22Rv1 (cell line): ENCODE measurements at regions not wholly inside any gene's neighbourhood (a gene's known extent, or its start where the extent isn't known, plus 50 kb on each side); places are given as distances from the start of the nearest gene placed in this dataset.

Experiments used
- H3K27ac ChIP-seq: fragments of 450-650 bp; 2 replicates; pipeline ENCODE4 v1.5.1; 2017
- ZFX ChIP-seq: fragments of 450-650 bp; IDR thresholded peaks from 2 replicates; pipeline ENCODE4 v1.6.1; 2017; ENCODE audit warnings: antibody characterized with exemption, borderline replicate concordance
- TF ChIP-seq, protein P1 (sequence below): fragments of 450-650 bp; IDR thresholded peaks from 2 replicates; pipeline ENCODE4 v1.5.1; 2017; ENCODE audit warnings: mild to moderate bottlenecking

DNA sequence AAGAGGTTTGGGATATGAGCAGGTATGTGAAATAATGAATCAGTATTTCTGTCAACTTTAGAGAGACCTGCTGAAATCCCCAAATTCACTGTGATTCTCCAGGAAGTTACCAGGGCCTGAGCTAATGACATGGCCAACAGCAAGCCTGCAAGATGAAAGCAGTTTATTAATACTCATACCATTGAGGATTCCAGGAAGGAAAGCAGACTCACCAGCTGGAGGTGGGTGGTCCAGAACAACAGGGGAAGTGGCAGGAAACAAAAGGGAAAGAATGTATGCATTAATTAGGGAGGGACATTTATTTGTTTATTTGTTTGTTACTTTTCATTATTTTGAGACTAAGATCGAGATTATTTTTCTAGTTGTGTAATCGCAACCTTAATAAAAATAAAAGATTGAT lies 196.6 kb upstream of the AGA start:
- no peak overlapping the region for H3K27ac ChIP-seq
- TF ChIP-seq, protein P1, sequence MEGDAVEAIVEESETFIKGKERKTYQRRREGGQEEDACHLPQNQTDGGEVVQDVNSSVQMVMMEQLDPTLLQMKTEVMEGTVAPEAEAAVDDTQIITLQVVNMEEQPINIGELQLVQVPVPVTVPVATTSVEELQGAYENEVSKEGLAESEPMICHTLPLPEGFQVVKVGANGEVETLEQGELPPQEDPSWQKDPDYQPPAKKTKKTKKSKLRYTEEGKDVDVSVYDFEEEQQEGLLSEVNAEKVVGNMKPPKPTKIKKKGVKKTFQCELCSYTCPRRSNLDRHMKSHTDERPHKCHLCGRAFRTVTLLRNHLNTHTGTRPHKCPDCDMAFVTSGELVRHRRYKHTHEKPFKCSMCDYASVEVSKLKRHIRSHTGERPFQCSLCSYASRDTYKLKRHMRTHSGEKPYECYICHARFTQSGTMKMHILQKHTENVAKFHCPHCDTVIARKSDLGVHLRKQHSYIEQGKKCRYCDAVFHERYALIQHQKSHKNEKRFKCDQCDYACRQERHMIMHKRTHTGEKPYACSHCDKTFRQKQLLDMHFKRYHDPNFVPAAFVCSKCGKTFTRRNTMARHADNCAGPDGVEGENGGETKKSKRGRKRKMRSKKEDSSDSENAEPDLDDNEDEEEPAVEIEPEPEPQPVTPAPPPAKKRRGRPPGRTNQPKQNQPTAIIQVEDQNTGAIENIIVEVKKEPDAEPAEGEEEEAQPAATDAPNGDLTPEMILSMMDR: no peak
- no peak for TF ChIP-seq ZFX

DNA sequence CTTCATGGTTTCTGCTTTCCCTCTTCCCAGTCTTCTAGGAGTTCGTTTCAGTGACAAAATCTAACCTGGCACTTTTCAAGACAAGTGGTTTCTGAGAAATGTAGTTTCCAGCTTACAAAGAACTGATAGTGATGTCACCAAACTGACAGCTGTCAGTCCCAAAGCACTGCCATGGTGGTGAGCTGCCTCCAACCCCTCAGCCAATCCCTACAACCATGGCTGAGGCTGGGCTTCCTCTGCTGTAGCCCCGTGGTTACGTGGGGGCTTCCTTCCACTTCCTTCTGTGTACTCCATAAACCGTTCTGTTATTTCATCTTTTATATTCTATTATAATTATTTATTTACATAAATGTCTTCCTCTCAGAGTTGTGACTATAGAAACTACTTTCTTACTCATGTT lies 198.6 kb upstream of the AGA start:
- no peak for TF ChIP-seq ZFX
- TF ChIP-seq, protein P1: no peak
- no peak overlapping the region for H3K27ac ChIP-seq

DNA sequence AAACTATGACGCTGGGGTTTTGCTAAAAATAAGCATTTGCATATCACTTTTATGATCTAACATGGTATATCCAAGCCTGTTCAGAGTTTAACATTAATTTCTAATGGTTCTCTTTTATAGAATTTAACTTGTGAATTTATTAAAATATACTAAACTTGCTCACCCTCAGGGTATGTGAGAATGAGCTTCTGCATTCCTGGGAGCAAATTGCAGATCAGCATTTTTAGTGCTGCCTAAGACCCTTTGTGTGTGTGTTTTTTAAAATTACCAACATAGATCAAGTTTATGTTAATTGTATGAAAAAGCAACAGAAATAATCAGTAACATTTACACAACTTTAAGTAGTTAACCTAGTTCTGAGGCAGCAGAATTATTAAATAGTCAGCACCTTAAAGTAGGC lies 218.0 kb upstream of the AGA start:
- no peak overlapping the region for H3K27ac ChIP-seq
- TF ChIP-seq, protein P1: no peak
- no peak for TF ChIP-seq ZFX

DNA sequence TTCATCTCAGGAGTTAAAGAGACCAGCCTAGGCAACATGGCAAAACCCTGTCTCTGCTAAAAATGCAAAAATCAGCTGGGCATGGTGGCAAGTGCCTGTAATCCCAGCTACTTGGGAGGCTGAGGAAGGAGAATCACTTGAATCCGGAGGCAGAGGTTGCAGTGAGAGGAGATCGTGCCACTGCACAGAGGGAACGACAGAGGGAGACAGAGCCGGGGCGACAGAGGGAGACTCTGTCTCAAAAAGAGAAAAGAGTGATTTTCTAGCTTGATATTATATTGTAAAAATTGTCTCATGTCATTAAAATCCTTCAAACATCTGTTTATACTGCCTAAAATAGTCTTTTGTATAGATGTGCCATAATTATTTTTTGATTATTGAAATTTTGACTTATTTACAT lies 225.4 kb upstream of the AGA start:
- no peak overlapping the region for H3K27ac ChIP-seq
- TF ChIP-seq ZFX: no peak
- TF ChIP-seq, protein P1: peak; percentile 25; the same call in 1 of the 2 replicates

DNA sequence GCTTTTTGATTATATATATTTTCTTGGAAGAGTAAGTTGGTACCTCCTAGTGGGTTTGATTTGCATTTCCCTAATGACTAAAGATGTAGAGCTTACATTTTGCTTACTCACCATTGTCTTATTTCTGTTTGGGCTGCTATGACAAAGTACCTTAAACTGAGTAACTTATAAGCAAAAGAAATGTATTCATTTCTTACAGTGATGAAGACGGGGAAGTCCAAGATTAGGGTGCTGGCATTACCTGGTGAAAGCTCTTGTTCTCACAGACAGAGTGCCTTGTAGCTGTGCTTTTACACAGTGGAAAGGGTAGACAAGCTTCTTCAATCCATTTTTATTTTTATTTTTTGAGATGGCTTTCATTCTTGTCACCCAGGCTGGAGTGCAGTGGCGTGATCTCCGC lies 229.2 kb upstream of the AGA start:
- TF ChIP-seq ZFX: no peak
- TF ChIP-seq, protein P1: no peak
- H3K27ac ChIP-seq: no peak overlapping the region

DNA sequence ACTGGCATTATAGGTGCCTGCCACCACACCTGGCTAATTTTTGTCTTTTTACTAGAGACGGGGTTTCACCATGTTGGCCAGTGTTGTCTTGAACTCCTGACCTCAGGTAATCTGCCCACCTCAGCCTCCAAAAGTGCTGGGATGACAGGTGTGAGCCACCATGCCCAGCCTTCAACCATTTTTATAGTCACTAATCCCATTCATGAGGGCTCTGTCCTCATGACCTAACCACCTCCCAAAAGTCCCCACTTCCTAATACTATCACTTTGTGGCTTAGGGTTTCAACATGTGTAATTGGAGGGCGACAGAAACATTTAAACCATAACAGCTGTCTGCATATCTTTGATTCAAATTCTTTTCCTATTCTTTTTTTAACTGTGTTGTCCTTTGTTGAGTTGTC lies 229.6 kb upstream of the AGA start:
- H3K27ac ChIP-seq: no peak overlapping the region
- TF ChIP-seq, protein P1: no peak
- no peak for TF ChIP-seq ZFX

DNA sequence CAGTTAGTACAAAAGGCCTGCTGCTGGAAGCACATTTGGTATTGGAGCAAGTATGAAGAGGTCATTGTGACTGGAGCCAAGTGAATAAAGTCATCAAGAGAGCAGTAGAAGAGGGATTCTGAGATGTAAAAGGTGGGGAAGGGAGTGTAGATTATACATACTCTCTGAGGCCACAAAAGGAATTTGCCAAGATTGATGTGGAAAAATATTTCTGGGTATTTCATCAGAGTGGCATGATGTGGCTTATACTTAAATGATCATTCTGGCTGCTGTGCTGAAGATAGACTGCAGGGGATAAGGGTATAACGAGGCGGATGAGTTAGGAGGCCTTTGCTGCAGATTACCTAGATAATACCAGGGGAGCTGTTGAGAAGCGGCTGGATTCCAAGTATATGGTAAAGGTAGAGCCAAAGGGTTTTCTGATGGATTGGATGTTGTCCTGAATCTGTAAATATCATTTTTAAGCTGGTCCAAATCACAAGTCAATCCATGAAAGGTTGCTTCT lies 231.8 kb upstream of the AGA start:
- no peak overlapping the region for H3K27ac ChIP-seq
- TF ChIP-seq, protein P1: no peak
- TF ChIP-seq ZFX: no peak
